Ishikawa (cell line): ENCODE measurements at regions not wholly inside any gene's neighbourhood (a gene's known extent, or its start where the extent isn't known, plus 50 kb on each side); places are given as distances from the start of the nearest gene placed in this dataset.

ENCODE experiments used
- CEBPB ChIP-seq: IDR thresholded peaks from 2 replicates; pipeline ENCODE4 v1.6.1; 2012
- CREB1 ChIP-seq: IDR thresholded peaks from 2 replicates; pipeline ENCODE4 v1.6.1; 2012; ENCODE audit warnings: low read depth
- EGR1 ChIP-seq: IDR thresholded peaks from 2 replicates; pipeline ENCODE4 v1.6.1; 2012
- EP300 ChIP-seq: IDR thresholded peaks from 2 replicates; pipeline ENCODE4 v1.6.1; 2012; ENCODE audit warnings: borderline replicate concordance
- FOXM1 ChIP-seq: IDR thresholded peaks from 2 replicates; pipeline ENCODE4 v1.6.1; 2012; ENCODE audit warnings: low read depth, borderline replicate concordance
- NFIC ChIP-seq: IDR thresholded peaks from 2 replicates; pipeline ENCODE4 v1.6.1; 2012
- RAD21 ChIP-seq: IDR thresholded peaks from 2 replicates; pipeline ENCODE4 v1.6.1; 2012; ENCODE audit warnings: low read depth
- REST ChIP-seq: IDR thresholded peaks from 2 replicates; pipeline ENCODE4 v1.6.1; 2012; ENCODE audit warnings: low read depth, mild to moderate bottlenecking
- TAF1 ChIP-seq: IDR thresholded peaks from 2 replicates; pipeline ENCODE4 v1.6.1; 2012; ENCODE audit warnings: low read depth, mild to moderate bottlenecking
- TCF12 ChIP-seq: IDR thresholded peaks from 2 replicates; pipeline ENCODE4 v1.6.1; 2012; ENCODE audit warnings: low read depth
- TEAD4 ChIP-seq: IDR thresholded peaks from 2 replicates; pipeline ENCODE4 v1.6.1; 2012
- USF1 ChIP-seq: IDR thresholded peaks from 2 replicates; pipeline ENCODE4 v1.6.1; 2012
- YY1 ChIP-seq: IDR thresholded peaks from 2 replicates; pipeline ENCODE4 v1.6.1; 2012; ENCODE audit warnings: low read depth
- ZBTB7A ChIP-seq: IDR thresholded peaks from 2 replicates; pipeline ENCODE4 v1.6.1; 2012; ENCODE audit warnings: low read depth
- TF ChIP-seq, protein P1 (sequence below): IDR thresholded peaks from 2 replicates; pipeline ENCODE4 v1.6.1; 2012

- no peak for TF ChIP-seq YY1
- TF ChIP-seq CREB1, result no peak
- no peak for TF ChIP-seq TCF12
- TF ChIP-seq REST, result no peak
- no peak for TF ChIP-seq ZBTB7A
- TF ChIP-seq USF1, result no peak
- TF ChIP-seq EP300, result no peak
- no peak for TF ChIP-seq CEBPB
- TF ChIP-seq, protein P1, sequence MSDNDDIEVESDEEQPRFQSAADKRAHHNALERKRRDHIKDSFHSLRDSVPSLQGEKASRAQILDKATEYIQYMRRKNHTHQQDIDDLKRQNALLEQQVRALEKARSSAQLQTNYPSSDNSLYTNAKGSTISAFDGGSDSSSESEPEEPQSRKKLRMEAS, result no peak
- TF ChIP-seq TAF1, result no peak
- TF ChIP-seq NFIC, result no peak
- TF ChIP-seq RAD21, result no peak
- TF ChIP-seq TEAD4, result no peak
- TF ChIP-seq FOXM1, result no peak
- no peak for TF ChIP-seq EGR1
Measured at GRCh38 chrX:10744007-10744406, 123.6 kb upstream of the MID1 start.

GRCh38 chrX:10747975-10748374 lies 127.6 kb upstream of the MID1 start:
- TF ChIP-seq CREB1 (no peak), FOXM1 (no peak), TAF1 (no peak), TCF12 (no peak)

DNA sequence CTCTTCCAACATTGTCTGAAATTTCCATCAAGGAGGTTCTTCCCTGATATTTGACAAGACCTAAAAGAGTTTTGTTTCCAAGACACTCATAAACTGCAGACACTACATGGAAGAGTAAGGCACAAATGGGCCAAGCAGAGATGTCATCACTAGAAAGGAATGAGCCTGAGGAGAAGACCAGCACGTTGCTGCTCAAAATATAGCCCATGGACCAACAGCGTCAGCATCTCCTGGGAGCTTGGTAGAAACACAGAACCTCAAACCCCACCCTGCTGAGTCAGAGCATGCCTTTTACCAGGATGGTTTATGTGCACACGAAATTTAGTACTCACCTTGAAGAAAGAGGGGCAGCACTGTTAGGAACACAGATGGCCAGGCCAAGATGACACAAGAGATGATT lies 128.7 kb upstream of the MID1 start:
- no peak for TF ChIP-seq CEBPB
- no peak for TF ChIP-seq CREB1

- TF ChIP-seq REST, result no peak
Measured at GRCh38 chrX:10750581-10750980, 130.2 kb upstream of the MID1 start.

- TF ChIP-seq RAD21 (no peak), USF1 (no peak), EGR1 (no peak), NFIC (no peak), TAF1 (no peak), YY1 (no peak), CREB1 (no peak), ZBTB7A (no peak), REST (no peak), TEAD4 (no peak), EP300 (no peak)
Measured at GRCh38 chrX:10753116-10753515, 132.7 kb upstream of the MID1 start.

- TF ChIP-seq NFIC, result no peak
- no peak for TF ChIP-seq YY1
- no peak for TF ChIP-seq ZBTB7A
- TF ChIP-seq EGR1, result no peak
- no peak for TF ChIP-seq CEBPB
- TF ChIP-seq, protein P1, result no peak
- no peak for TF ChIP-seq CREB1
- TF ChIP-seq TEAD4, result no peak
- no peak for TF ChIP-seq REST
- TF ChIP-seq TCF12, result no peak
- no peak for TF ChIP-seq RAD21
- TF ChIP-seq TAF1, result no peak
- TF ChIP-seq USF1, result no peak
- no peak for TF ChIP-seq EP300
- TF ChIP-seq FOXM1, result no peak
Measured at GRCh38 chrX:10754445-10754844, 134.1 kb upstream of the MID1 start.
